ENCODE measurements at regions not wholly inside any gene's neighbourhood (a gene's known extent, or its start where the extent isn't known, plus 50 kb on each side); places are given as distances from the start of the nearest gene placed in this dataset.

GRCh38 chr5:5009240-5009639 is 130.9 kb upstream of the ADAMTS16 start:
- no peak for TF ChIP-seq GATA3 (IDR thresholded peaks at IDR 0.05; ENCODE audit: low read depth, low read length)

- no peak for TF ChIP-seq GATA3 (IDR thresholded peaks at IDR 0.05; ENCODE audit: low read depth, low read length)
- TF ChIP-seq GATA2 (IDR thresholded peaks at IDR 0.05; ENCODE audit: low read depth, low read length) = no peak
Measured at GRCh38 chr5:5011151-5011550, 129.0 kb upstream of the ADAMTS16 start.

GRCh38 chr5:5014586-5015235 is 125.4 kb upstream of the ADAMTS16 start:
- no peak for TF ChIP-seq GATA2 (IDR thresholded peaks at IDR 0.05; ENCODE audit: low read depth, low read length)

- TF ChIP-seq GATA3 (IDR thresholded peaks at IDR 0.05; ENCODE audit: low read depth, low read length) (no peak), GATA2 (IDR thresholded peaks at IDR 0.05; ENCODE audit: low read depth, low read length) (no peak)
Measured at GRCh38 chr5:5017827-5018577, 122.1 kb upstream of the ADAMTS16 start.

DNA sequence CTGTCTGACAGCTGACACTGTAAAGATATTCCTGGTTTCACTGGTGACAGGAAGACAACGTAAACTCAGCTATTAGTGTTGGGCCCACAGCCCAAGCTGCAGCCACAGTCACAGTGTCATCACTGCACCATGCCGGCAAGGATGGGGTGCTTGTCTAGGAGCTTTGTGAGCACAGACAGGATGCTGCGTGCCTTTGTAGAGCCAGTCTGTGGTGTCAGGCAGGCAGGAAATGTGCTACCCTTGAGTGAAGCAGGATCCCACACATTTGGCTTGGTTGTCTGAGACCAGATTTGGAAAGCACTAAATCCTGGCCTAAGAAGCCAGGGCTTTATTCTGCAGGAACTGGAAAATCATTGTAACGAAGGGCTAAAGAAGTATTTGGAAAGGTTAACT is 121.6 kb upstream of the ADAMTS16 start:
- TF ChIP-seq GATA2 (IDR thresholded peaks at IDR 0.05; ENCODE audit: low read depth, low read length) = no peak
- TF ChIP-seq GATA3 (IDR thresholded peaks at IDR 0.05; ENCODE audit: low read depth, low read length) = no peak

DNA sequence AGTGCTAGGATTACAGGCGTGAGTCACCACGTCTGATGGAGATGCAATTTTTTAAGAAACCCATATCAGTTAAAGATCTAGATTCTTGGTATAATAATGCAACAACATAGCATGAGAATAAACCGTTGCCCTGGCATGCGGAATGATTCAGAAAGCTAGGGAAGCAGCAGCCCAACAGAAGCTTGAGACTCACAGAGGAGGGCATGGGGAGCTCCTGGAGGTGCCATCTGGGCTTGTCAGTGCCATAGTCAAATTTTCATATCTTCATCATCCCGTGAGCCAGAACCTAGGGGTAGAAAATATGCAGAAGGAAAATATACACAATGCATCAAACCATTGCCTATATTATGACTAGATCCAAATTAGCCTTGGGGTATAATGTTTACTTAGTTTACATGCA is 118.7 kb upstream of the ADAMTS16 start:
- no peak for TF ChIP-seq GATA2 (IDR thresholded peaks at IDR 0.05; ENCODE audit: low read depth, low read length)
- no peak for TF ChIP-seq GATA3 (IDR thresholded peaks at IDR 0.05; ENCODE audit: low read depth, low read length)

DNA sequence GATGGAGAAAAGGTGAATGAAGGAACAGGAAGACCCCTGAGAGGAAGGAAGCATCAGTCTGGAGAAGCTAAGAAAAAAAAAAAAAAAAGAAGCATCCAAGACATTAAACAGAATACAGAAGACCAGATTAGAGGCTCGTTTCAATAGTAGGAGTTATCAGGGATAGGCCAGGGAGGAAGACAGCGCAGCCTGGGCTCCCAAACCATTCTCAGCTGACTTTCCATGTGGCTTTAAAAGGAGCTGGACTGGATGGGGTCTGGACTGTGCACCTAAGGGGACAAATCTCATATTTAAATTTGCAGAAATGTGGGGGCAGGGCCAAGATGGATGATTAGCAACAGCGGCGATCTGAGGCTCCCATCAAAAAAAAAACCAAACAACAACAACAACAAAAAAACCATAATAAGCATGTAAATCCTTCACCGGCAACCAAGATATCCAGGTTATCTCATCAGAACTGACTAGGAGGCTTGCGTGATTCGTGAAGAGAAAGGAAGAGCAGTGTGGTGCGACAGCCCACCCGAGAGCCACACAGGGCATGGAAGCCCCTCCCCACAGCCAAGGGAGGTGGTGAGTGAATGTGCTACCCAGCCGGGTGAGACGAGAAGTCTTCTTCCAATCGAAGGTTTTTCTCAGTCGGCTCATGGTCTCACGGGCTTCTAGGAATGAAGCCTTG is 114.9 kb upstream of the ADAMTS16 start:
- no peak for TF ChIP-seq GATA3 (IDR thresholded peaks at IDR 0.05; ENCODE audit: low read depth, low read length)
- no peak for TF ChIP-seq GATA2 (IDR thresholded peaks at IDR 0.05; ENCODE audit: low read depth, low read length)

- TF ChIP-seq GATA3 (IDR thresholded peaks at IDR 0.05; ENCODE audit: low read depth, low read length) (no peak), GATA2 (IDR thresholded peaks at IDR 0.05; ENCODE audit: low read depth, low read length) (no peak)
Measured at GRCh38 chr5:5025774-5026408, 114.2 kb upstream of the ADAMTS16 start.

DNA sequence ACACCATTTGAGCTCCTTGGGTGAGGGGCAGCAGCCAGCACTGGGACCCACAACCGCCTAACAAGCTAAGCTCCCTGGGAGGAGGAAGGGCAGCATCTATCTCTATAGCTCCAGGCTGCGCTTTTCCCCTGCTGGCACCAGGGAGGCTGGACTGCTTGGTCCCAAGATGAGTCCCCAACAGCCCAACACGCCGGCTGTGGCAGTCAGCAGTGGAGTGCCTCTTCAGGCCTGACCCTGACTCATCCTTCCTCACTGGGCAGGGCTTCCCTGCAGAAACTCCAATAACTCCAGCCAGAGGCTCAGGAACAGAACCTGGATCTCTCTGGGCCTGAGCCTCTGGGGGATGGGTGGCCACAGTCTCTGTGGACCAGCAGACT is 113.7 kb upstream of the ADAMTS16 start:
- no peak for TF ChIP-seq GATA2 (IDR thresholded peaks at IDR 0.05; ENCODE audit: low read depth, low read length)
- no peak for TF ChIP-seq GATA3 (IDR thresholded peaks at IDR 0.05; ENCODE audit: low read depth, low read length)

- TF ChIP-seq GATA2 (IDR thresholded peaks at IDR 0.05; ENCODE audit: low read depth, low read length) = no peak
- TF ChIP-seq GATA3 (IDR thresholded peaks at IDR 0.05; ENCODE audit: low read depth, low read length) = no peak
Measured at GRCh38 chr5:5031665-5032064, 108.5 kb upstream of the ADAMTS16 start.

- TF ChIP-seq GATA2 (IDR thresholded peaks at IDR 0.05; ENCODE audit: low read depth, low read length) (no peak), GATA3 (IDR thresholded peaks at IDR 0.05; ENCODE audit: low read depth, low read length) (no peak)
Measured at GRCh38 chr5:5037674-5038073, 102.5 kb upstream of the ADAMTS16 start.

- no peak for TF ChIP-seq GATA3 (IDR thresholded peaks at IDR 0.05; ENCODE audit: low read depth, low read length)
- no peak for TF ChIP-seq GATA2 (IDR thresholded peaks at IDR 0.05; ENCODE audit: low read depth, low read length)
Measured at GRCh38 chr5:5039918-5040317, 100.2 kb upstream of the ADAMTS16 start.

- TF ChIP-seq GATA2 (IDR thresholded peaks at IDR 0.05; ENCODE audit: low read depth, low read length) = no peak
- no peak for TF ChIP-seq GATA3 (IDR thresholded peaks at IDR 0.05; ENCODE audit: low read depth, low read length)
Measured at GRCh38 chr5:5040712-5041111, 99.4 kb upstream of the ADAMTS16 start.

DNA sequence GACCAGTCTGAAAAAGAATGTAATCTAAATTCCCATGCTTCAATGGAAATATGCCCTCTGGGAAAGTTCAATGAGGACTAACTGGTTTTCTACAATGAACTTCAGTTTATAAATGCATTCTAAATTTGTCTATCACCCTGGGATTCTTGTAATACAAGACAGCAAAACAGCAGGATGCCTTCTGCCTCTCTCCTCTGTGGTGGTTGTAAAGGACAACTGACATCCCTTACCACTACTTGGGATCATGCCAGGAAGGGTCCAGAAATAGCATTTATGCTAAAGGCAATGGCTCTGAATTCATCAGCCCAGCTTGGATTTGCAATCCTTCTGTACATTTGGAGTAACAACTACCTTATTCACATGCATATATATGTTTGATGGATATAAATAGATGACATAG is 97.3 kb upstream of the ADAMTS16 start:
- TF ChIP-seq GATA2 (IDR thresholded peaks at IDR 0.05; ENCODE audit: low read depth, low read length) = no peak
- no peak for TF ChIP-seq GATA3 (IDR thresholded peaks at IDR 0.05; ENCODE audit: low read depth, low read length)
